KMS-11 (cell line): ENCODE measurements at regions not wholly inside any gene's neighbourhood (a gene's known extent, or its start where the extent isn't known, plus 50 kb on each side); places are given as distances from the start of the nearest gene placed in this dataset.
A peak's percentile ranks its signal among the peaks of the same experiment; 100 is the strongest.

ENCODE experiments used
- H2AFZ ChIP-seq: fragments of 200-600 bp; sonication (generic); 2 replicates; pipeline ENCODE4 v1.6.1; 2016; ENCODE audit warnings: antibody characterized with exemption, mixed run types, low read depth
- H3K27ac ChIP-seq: fragments of 200-600 bp; sonication (generic); 2 replicates; pipeline ENCODE4 v1.6.1; 2016; ENCODE audit warnings: mild to moderate bottlenecking, mixed run types
- H3K27me3 ChIP-seq: fragments of 200-600 bp; sonication (generic); 2 replicates; pipeline ENCODE4 v1.6.1; 2017; ENCODE audit warnings: mild to moderate bottlenecking, low read depth, mixed run types, moderate library complexity; ENCODE audit not compliant: insufficient read depth
- H3K36me3 ChIP-seq: fragments of 200-600 bp; sonication (generic); 2 replicates; pipeline ENCODE4 v1.6.1; 2017; ENCODE audit warnings: mild to moderate bottlenecking, mixed run types; ENCODE audit not compliant: insufficient read depth
- H3K4me1 ChIP-seq: fragments of 200-600 bp; sonication (generic); 2 replicates; pipeline ENCODE4 v1.6.1; 2016; ENCODE audit warnings: mild to moderate bottlenecking, low read depth, mixed run types; ENCODE audit not compliant: poor library complexity, severe bottlenecking
- H3K4me2 ChIP-seq: fragments of 200-600 bp; sonication (generic); 2 replicates; pipeline ENCODE4 v1.7.0; 2016; ENCODE audit warnings: mild to moderate bottlenecking, mixed run types
- H3K4me3 ChIP-seq: fragments of 200-600 bp; sonication (generic); IDR thresholded peaks from 2 replicates; pipeline ENCODE4 v1.6.1; 2017; ENCODE audit warnings: low read depth, low read length, mixed read lengths; ENCODE audit not compliant: insufficient read depth
- H3K79me2 ChIP-seq: fragments of 200-600 bp; sonication (generic); 2 replicates; pipeline ENCODE4 v1.6.1; 2016; ENCODE audit warnings: low read depth, mixed run types; ENCODE audit not compliant: insufficient read depth
- H3K9ac ChIP-seq: fragments of 200-600 bp; sonication (generic); 2 replicates; pipeline ENCODE4 v1.6.1; 2016; ENCODE audit warnings: mild to moderate bottlenecking, mixed run types
- H4K20me1 ChIP-seq: fragments of 200-600 bp; sonication (generic); 2 replicates; pipeline ENCODE4 v1.6.1; 2016; ENCODE audit warnings: mild to moderate bottlenecking, mixed run types; ENCODE audit not compliant: insufficient read depth
- TF ChIP-seq, protein P1 (sequence below): fragments of 200-600 bp; sonication (generic); conservative IDR thresholded peaks from 2 replicates; pipeline ENCODE4 v1.6.1; 2017; ENCODE audit warnings: low read depth, mild to moderate bottlenecking, antibody characterized with exemption, low read length, moderate library complexity, mixed read lengths

DNA sequence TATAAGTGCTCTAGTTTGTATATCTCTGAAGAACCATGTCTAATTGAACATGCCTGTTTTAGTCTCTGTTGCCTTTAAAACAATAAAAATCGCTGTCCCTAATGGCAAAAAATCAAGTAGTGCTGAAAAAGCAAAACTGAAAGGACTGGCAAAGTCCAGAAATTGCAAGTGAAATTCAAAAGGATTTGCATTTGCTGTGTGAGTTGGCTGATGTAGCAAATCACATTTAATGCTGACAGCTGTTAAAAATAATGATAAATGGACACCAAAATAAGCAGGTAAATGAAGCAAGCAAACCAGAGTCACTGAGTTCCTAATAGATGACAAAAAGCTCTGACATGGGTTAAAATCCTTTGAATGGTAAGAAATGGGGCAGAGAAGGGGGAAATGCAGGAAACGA lies 874.1 kb downstream of the GRM8 start:
- no peaks in the 10 kb centered on the region for H4K20me1 ChIP-seq
- H3K4me1 ChIP-seq, result peaks cover 19% of the 10 kb centered on the region
- H3K4me2 ChIP-seq, result peak overlapping the region; percentile 56
- H3K27ac ChIP-seq, result peak overlapping the region; percentile 11; the same call in 1 of the 2 replicates
- no peaks in the 10 kb centered on the region for H3K27me3 ChIP-seq
- no peaks in the 10 kb centered on the region for H3K79me2 ChIP-seq
- TF ChIP-seq, protein P1, sequence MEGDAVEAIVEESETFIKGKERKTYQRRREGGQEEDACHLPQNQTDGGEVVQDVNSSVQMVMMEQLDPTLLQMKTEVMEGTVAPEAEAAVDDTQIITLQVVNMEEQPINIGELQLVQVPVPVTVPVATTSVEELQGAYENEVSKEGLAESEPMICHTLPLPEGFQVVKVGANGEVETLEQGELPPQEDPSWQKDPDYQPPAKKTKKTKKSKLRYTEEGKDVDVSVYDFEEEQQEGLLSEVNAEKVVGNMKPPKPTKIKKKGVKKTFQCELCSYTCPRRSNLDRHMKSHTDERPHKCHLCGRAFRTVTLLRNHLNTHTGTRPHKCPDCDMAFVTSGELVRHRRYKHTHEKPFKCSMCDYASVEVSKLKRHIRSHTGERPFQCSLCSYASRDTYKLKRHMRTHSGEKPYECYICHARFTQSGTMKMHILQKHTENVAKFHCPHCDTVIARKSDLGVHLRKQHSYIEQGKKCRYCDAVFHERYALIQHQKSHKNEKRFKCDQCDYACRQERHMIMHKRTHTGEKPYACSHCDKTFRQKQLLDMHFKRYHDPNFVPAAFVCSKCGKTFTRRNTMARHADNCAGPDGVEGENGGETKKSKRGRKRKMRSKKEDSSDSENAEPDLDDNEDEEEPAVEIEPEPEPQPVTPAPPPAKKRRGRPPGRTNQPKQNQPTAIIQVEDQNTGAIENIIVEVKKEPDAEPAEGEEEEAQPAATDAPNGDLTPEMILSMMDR, result no peak
- peak overlapping the region; percentile 35; the same call in 1 of the 2 replicates for H2AFZ ChIP-seq
- no peak overlapping the region for H3K9ac ChIP-seq
- H3K4me3 ChIP-seq, result no peak overlapping the region
- H3K36me3 ChIP-seq, result no peaks in the 10 kb centered on the region

DNA sequence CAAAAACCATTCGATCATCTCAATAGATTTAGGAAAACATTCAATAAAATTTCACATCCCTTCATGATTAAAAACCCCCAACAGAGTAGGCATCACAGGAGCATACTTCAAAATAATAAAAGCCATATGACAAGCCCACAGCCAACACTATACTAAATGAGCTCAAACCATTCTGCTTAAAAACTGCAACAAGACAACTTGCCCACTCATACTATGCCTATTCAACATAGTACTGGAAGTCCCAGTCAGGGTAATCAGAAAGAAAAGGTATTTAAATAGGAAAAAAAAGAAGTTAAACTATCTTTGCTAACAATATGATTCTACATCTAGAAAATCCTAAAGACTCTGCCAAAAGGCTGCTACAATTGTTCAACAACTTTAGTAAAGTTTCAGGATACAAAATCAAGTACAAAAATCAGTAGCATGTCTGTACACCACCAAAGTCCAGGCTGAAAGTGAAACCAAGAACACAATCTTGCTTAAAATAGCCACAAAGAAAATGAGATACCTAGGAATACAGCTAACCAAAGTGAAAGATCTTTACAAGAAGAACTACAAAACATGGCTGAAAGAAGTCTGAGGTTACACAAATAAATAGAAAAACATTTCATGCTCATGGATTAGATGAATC lies 882.6 kb downstream of the GRM8 start:
- Histone ChIP-seq H2AFZ (peak overlapping the region; percentile 27), H3K36me3 (no peaks in the 10 kb centered on the region), H4K20me1 (no peaks in the 10 kb centered on the region), H3K27ac (peak overlapping the region; percentile 88), H3K79me2 (no peaks in the 10 kb centered on the region), H3K9ac (peak overlapping the region; percentile 13; the same call in 1 of the 2 replicates), H3K4me1 (peaks cover 37% of the 10 kb centered on the region), H3K4me3 (no peak overlapping the region), H3K27me3 (no peaks in the 10 kb centered on the region), H3K4me2 (peak overlapping the region; percentile 58)
- TF ChIP-seq, protein P1, result no peak

DNA sequence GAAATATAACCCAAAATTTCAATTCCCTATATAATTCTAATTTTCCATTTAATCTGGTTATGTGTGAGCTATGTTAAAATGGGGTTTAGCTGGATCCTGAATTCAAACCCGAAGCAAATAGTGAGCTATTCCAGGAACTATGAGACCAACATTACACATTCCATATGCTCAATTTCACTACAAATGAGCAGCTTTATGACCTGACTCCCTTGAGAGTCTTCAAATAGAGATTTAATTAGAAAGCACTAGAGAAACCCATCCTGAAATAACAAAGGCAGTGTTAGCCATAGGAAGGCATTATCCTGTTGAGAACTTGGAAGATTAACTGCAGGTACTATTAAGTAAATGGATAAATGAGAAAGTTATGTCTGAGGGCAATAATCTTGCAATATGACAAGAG lies 890.0 kb downstream of the GRM8 start:
- H4K20me1 ChIP-seq, result no peaks in the 10 kb centered on the region
- no peak overlapping the region for H3K9ac ChIP-seq
- TF ChIP-seq, protein P1, result no peak
- H3K27me3 ChIP-seq, result no peaks in the 10 kb centered on the region
- no peaks in the 10 kb centered on the region for H3K4me1 ChIP-seq
- H2AFZ ChIP-seq, result no peak overlapping the region
- no peak overlapping the region for H3K4me3 ChIP-seq
- no peaks in the 10 kb centered on the region for H3K79me2 ChIP-seq
- no peak overlapping the region for H3K27ac ChIP-seq
- no peak overlapping the region for H3K4me2 ChIP-seq
- H3K36me3 ChIP-seq, result no peaks in the 10 kb centered on the region

DNA sequence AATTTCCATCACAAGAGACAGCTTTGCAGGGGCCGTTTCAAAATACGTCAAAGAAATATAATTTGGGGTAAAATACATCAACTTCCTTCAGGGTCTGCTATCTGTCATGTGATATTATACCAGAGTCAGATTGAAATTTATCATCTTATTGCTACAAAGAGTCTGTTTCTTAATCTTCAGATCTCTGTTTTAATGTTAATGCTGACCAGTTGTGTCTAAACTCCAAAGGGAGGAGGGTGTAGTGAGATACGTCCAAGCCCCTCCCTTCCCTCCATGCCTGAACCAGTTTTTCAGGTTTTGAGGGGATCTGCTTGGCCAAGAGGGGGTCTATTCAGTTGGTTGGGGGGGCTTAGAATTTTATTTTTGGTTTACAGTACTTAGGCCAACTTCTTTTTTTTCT lies 891.6 kb downstream of the GRM8 start:
- H3K4me1 ChIP-seq, result no peaks in the 10 kb centered on the region
- no peak overlapping the region for H2AFZ ChIP-seq
- no peaks in the 10 kb centered on the region for H3K27me3 ChIP-seq
- H3K9ac ChIP-seq, result no peak overlapping the region
- no peak overlapping the region for H3K4me2 ChIP-seq
- no peak overlapping the region for H3K27ac ChIP-seq
- no peaks in the 10 kb centered on the region for H3K79me2 ChIP-seq
- H3K36me3 ChIP-seq, result no peaks in the 10 kb centered on the region
- no peaks in the 10 kb centered on the region for H4K20me1 ChIP-seq
- TF ChIP-seq, protein P1, result no peak
- H3K4me3 ChIP-seq, result no peak overlapping the region
